GM21360 (cell line): ENCODE measurements at regions not wholly inside any gene's neighbourhood (a gene's known extent, or its start where the extent isn't known, plus 50 kb on each side); places are given as distances from the start of the nearest gene placed in this dataset.

Experiments
- ATAC-seq: cut with Tn5 transposase; IDR thresholded peaks from one replicate; pipeline ENCODE4 v1.9.1; 2021; ENCODE audit warnings: mild to moderate bottlenecking, moderate library complexity; ENCODE audit not compliant: unreplicated experiment

- no peak for ATAC-seq
These were observed 60.6 kb upstream of the CD34 start for GRCh38 chr1:207971331-207972219.

GRCh38 chr1:207970329-207971233 is 59.7 kb upstream of the CD34 start:
- no peak for ATAC-seq

GRCh38 chr1:207969528-207969927 is 58.6 kb upstream of the CD34 start:
- no peak for ATAC-seq

- no peak for ATAC-seq
These were observed 57.6 kb upstream of the CD34 start for GRCh38 chr1:207968521-207969009.

- ATAC-seq = no peak
These were observed 56.8 kb upstream of the CD34 start for GRCh38 chr1:207967703-207968102.

- ATAC-seq = no peak
These were observed 55.6 kb upstream of the CD34 start for GRCh38 chr1:207966521-207966920.

- ATAC-seq = no peak
These were observed 54.8 kb upstream of the CD34 start for GRCh38 chr1:207965392-207966387.

- no peak for ATAC-seq
These were observed 53.5 kb upstream of the CD34 start for GRCh38 chr1:207964195-207964966.

GRCh38 chr1:207963427-207964194 is 52.7 kb upstream of the CD34 start:
- peak; percentile 79 for ATAC-seq

- ATAC-seq = peak; percentile 12
These were observed 51.9 kb upstream of the CD34 start for GRCh38 chr1:207962716-207963426.
